GM18508 (cell line): ENCODE measurements at regions not wholly inside any gene's neighbourhood (a gene's known extent, or its start where the extent isn't known, plus 50 kb on each side); places are given as distances from the start of the nearest gene placed in this dataset.
"Not testable (repeated sequence)": the region's sequence is repeated elsewhere in the genome, so short reads cannot be mapped to it uniquely, and the experiment has no call there.

Experiments used
- ATAC-seq: cut with Tn5 transposase; IDR thresholded peaks from one replicate; pipeline ENCODE4 v1.9.1; 2021; ENCODE audit warnings: moderate number of reproducible peaks; ENCODE audit not compliant: insufficient read depth, unreplicated experiment

- ATAC-seq: no peak
Observed at GRCh38 chr2:43149482-43150107, 76.8 kb downstream of the ZFP36L2 start.

- no peak for ATAC-seq
Observed at GRCh38 chr2:43146083-43146482, 80.3 kb downstream of the ZFP36L2 start.

GRCh38 chr2:43144263-43144662 is 82.1 kb downstream of the ZFP36L2 start:
- ATAC-seq: no peak

GRCh38 chr2:43143756-43144155 is 82.7 kb downstream of the ZFP36L2 start:
- ATAC-seq: no peak

- no peak for ATAC-seq
Observed at GRCh38 chr2:43142921-43143438, 83.4 kb downstream of the ZFP36L2 start.

GRCh38 chr2:43141636-43142151 is 84.7 kb downstream of the ZFP36L2 start:
- not testable (repeated sequence) for ATAC-seq

GRCh38 chr2:43139996-43140621 is 86.3 kb downstream of the ZFP36L2 start:
- ATAC-seq: no peak

GRCh38 chr2:43139501-43139900 is 86.9 kb downstream of the ZFP36L2 start:
- no peak for ATAC-seq

GRCh38 chr2:43138441-43138840 is 88.0 kb downstream of the ZFP36L2 start:
- ATAC-seq: no peak

- no peak for ATAC-seq
Observed at GRCh38 chr2:43136876-43137275, 89.5 kb downstream of the ZFP36L2 start.

GRCh38 chr2:43136011-43136799 is 90.2 kb downstream of the ZFP36L2 start:
- ATAC-seq: no peak

GRCh38 chr2:43135583-43135982 is 90.8 kb downstream of the ZFP36L2 start:
- ATAC-seq: no peak

- no peak for ATAC-seq
Observed at GRCh38 chr2:43134571-43134889, 91.9 kb downstream of the ZFP36L2 start.

GRCh38 chr2:43133708-43134570 is 92.5 kb downstream of the ZFP36L2 start:
- ATAC-seq: no peak

GRCh38 chr2:43133336-43133707 is 93.1 kb downstream of the ZFP36L2 start:
- no peak for ATAC-seq

GRCh38 chr2:43132683-43133301 is 93.6 kb downstream of the ZFP36L2 start:
- ATAC-seq: no peak

GRCh38 chr2:43131890-43132682 is 94.3 kb downstream of the ZFP36L2 start:
- ATAC-seq: no peak

GRCh38 chr2:43131051-43131889 is 95.1 kb downstream of the ZFP36L2 start:
- no peak for ATAC-seq
